Left forelimb (tissue), 1 donor: ENCODE measurements at regions not wholly inside any gene's neighbourhood (a gene's known extent, or its start where the extent isn't known, plus 50 kb on each side); places are given as distances from the start of the nearest gene placed in this dataset.
"Not testable (repeated sequence)": the region's sequence is repeated elsewhere in the genome, so short reads cannot be mapped to it uniquely, and the experiment has no call there.

Source experiments
- DNase-seq: peaks from one replicate; pipeline ENCODE4 v3.0.0-alpha.2; 2018; ENCODE audit warnings: low spot score

GRCh38 chr4:27638163-27638915 is 777.7 kb downstream of the STIM2 start:
- DNase-seq = no peak

- no peak for DNase-seq
Measured at GRCh38 chr4:27643101-27643500, 782.5 kb downstream of the STIM2 start.

DNA sequence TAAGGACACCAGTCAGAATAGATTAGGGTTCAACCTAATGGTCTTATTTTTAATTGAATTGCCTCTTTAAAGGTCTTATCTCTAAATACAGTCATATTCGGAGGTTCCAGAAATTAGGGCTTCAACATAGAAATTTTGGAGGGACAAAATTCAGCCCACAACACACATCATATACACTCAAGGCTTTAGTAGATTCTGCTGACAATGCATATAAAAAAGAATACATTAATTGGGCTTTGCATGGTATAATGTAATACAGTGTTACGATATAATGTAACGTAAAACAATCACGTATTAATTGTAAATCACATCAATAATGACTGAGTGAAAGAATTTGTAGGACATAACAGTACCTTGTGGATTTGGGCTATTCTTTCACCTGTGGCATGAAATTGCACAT is 787.8 kb downstream of the STIM2 start:
- no peak for DNase-seq

DNA sequence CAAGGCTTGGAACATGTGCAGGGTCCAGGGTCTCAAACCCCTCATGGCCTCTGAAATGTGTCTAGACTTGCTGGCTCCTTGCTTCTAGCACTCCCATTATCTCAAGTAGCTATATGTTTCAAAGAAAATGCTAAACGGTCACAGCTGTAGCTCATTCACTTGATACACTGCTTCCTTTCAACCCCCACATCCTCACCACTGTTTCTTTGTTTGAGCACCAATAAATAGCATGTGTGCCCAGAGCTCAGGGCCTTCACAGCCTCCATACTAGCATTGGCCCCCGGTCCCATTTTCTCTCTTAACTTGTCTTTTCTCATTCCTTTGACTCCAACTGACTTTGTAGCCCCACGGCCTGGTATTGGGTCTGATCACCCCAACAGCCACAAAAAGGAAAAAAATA is 801.8 kb downstream of the STIM2 start:
- DNase-seq = no peak

DNA sequence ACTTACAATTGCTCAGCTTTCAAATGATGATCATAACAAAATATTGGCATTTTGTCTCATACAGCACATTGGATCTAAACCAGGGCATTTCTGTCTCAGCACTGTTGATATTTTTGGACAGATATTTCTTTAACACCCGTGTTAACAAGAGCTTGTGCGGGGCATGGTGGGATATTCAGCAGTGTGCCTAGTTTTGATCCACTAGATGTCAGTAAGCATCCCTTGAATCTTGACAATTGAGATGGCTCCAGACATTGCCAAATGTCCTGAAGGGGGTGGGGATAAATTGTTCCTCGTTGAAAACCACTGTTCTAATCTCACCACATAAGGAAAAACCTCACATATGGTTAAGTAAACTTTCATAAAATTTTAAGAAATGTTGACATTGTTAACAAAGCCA is 806.3 kb downstream of the STIM2 start:
- no peak for DNase-seq

GRCh38 chr4:27668001-27668400 is 807.4 kb downstream of the STIM2 start:
- no peak for DNase-seq

- no peak for DNase-seq
Measured at GRCh38 chr4:27678027-27678426, 817.4 kb downstream of the STIM2 start.

DNA sequence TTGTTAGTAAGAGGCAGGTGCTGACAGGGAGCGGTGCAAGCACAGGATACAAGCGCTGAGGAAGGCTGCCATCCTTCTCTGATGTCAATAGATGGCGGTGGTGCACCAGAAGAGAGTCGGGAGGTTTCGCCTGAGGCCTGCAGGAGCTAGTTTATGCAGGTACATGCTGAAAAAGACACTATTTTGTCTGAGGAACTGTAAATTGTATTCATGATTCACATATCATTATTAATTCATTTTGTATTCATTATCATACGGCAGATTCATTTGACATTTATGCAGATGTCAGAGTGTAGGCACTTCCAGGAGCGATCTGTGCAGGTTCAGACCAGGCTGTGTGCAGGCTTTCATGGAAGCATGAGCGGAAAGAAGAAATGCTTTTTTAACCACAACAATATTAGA is 824.0 kb downstream of the STIM2 start:
- peak; percentile 73 for DNase-seq

DNA sequence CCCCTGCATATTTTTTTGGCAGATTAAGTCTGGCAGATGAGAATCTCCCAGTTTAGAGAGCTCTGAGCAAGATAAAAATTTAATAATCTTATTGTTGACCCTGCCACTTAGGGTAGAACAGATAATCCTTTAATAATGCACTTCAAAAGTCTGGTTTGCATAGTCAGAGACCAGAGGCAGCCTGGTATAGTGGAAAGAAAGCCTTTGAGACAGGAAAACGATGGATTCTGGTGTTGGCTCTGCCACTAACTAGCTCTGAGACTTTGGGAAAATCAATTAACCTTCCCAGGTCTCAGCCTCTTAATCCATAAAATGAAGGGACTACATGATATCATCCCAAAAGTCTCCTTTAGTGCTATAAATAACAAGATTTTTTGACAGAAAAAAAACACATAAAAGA is 824.5 kb downstream of the STIM2 start:
- no peak for DNase-seq

DNA sequence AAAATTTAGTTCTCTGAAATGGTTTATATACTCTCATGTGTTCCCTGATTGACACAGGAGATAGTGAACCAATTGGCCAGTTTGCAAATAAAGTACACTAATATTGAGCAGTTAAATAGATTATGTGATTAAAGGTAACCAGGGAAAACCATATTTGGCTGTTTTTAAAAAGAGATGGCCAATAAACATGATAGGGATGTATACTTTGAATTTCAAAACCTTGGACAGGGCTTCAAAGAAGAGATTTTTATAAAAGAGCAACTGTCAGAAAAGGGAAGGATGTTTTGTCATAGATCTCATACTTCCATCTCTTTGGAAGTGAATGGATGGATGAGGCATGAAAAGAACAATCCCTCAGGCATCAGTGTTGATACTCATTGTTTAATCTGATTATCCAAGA is 825.3 kb downstream of the STIM2 start:
- no peak for DNase-seq

- no peak for DNase-seq
Measured at GRCh38 chr4:27692158-27692557, 831.5 kb downstream of the STIM2 start.

DNA sequence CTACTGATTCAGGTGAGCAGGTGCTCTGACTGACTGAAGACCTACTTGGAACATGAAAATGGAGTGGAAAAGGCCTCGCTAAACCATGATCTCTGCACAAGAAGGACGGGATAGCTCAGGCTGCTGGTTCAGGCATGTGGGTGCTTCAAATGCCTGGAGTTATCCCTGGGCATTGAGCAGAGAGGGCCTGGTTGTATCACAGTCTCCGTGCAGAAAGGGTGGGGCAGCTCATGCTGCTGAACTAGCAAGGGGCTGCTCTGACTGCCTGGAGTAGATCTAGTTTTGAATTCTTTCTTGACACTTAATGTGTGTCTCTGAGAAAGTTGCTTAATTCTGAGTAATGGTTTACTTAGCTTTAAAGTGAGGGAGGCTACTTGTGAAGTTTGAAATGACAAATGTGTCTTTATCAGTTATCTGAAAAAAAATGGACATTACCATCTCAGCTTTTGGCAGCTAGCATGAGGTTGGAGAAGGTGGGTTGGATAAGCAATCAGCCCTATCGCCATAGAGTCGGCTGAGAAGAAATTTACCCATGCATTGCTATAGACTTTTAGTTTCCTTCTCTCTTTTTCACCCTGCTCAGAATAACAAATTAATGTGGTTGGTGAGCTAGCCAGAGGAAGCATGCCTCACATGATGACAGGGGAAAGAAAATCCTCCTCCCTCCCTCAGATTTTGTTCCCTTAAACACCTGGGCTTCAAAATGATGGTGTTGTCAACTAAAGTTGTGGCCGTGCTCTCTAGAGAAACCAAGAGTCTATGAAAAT is 832.4 kb downstream of the STIM2 start:
- DNase-seq = no peak

GRCh38 chr4:27696257-27696656 is 835.6 kb downstream of the STIM2 start:
- not testable (repeated sequence) for DNase-seq

- no peak for DNase-seq
Measured at GRCh38 chr4:27701606-27702005, 841.0 kb downstream of the STIM2 start.

GRCh38 chr4:27702730-27703431 is 842.2 kb downstream of the STIM2 start:
- DNase-seq = no peak

DNA sequence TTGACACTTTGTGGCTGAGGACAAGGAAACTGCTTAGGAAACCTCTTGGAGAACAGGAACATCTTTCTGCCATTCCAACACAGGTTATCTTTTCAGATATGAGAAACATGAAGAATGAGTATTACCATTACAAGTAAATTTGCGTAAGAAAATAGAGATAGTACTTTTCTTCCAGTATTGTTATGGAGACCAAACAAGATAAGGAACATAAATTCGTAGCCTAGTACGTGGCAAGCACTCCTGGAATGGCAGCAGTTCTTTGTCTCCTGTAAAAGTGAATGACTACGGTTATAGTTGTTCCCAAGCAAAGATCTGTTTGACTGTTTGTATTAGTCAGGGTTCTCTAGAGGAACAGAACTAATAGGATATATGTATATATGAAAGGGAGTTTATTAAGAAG is 843.1 kb downstream of the STIM2 start:
- DNase-seq = no peak

GRCh38 chr4:27711041-27711440 is 850.4 kb downstream of the STIM2 start:
- DNase-seq = no peak

- DNase-seq = no peak
Measured at GRCh38 chr4:27714073-27714472, 853.4 kb downstream of the STIM2 start.

DNA sequence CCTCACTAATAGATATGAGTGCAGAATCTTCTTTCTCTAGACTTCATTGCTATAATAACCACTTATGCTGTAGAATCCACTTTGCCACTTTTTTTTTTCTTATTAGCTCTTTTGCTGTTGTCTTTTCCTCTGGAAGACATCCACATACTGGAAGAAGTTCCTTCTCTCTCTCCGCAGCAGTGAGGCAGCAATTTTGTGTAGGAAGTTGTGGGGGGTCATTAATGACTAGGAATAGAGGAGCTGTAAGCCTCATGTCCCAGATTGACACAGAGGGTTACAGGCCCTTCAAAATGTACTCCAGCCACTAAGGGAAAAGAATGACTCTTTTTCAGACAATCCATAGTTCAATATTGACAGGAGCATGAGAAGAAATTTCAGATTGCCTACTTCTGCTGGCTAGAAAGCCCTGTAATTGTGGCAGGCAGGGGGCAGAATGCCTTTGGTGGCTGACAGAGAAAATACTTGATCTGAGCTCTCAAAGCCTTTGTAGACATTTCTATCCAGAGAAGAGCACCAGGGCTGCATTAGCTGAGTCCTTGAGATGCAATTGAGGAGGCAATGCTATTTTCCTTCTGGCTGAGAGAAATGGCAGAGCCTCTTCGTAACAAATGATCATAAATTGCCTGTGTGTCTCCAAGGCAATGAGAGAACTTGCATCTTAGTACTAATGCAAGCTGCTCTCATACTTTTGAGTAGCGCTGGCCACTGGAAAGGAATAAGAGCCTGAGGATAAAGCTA is 856.2 kb downstream of the STIM2 start:
- DNase-seq = no peak

DNA sequence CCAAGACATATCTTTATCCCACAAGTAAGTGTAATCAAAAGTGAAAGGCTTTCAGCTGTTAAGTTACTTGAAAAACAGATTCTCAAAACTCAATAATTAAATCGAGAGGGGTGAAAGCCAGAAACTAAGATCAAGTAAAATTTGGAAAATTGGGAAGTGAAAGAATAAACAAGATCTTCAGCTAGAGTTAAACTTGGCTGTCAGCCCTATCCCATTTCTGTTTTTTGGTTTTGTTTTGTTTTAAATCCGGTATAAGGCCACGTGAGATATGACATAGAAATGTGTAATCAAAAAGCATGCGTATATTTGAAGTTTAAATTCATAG is 856.8 kb downstream of the STIM2 start:
- DNase-seq = no peak

GRCh38 chr4:27720010-27720766 is 859.5 kb downstream of the STIM2 start:
- no peak for DNase-seq

DNA sequence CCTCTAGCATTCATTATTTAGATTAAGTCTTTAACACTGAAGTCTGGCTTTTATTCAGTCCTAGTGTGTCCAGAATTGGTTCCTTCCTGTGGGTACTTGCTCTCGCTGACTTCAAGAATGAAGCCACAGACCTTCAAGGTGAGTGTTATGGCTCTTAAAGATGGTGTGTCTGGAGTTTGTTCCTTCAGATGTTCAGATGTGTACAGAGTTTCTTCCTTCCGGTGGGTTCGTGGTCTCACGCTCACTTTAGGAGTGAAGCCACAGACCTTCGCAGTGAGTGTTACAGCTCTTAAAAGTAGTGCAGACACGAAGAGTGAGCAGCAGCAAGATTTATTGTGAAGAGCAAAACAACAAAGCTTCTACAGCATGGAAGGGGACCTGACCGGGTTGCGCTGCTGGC is 860.6 kb downstream of the STIM2 start:
- no peak for DNase-seq
